HCT116 (cell line): ENCODE measurements at regions not wholly inside any gene's neighbourhood (a gene's known extent, or its start where the extent isn't known, plus 50 kb on each side); places are given as distances from the start of the nearest gene placed in this dataset.

ENCODE experiments used
- ATF3 ChIP-seq: IDR thresholded peaks from 2 replicates; pipeline ENCODE4 v1.6.1; 2012
- CEBPB ChIP-seq: IDR thresholded peaks from 2 replicates; pipeline ENCODE4 v1.6.1; 2012; ENCODE audit warnings: low read depth
- CTCF ChIP-seq, 3 experiments: fragments of 200-600 bp in 1 of 3; sonication (generic) in 1 of 3; IDR thresholded peaks in 2 of 3; conservative IDR thresholded peaks in 1 of 3; 2 replicates each; pipeline ENCODE4 v1.5.1; 2012 to 2017; ENCODE audit warnings: low read depth in 2 of 3, low read length in 2 of 3, antibody characterized with exemption in 1 of 3, borderline replicate concordance in 1 of 3, control low read depth in 1 of 3, mild to moderate bottlenecking in 1 of 3, mixed read lengths in 1 of 3, mixed run types in 1 of 3, moderate library complexity in 1 of 3; ENCODE audit not compliant: insufficient read depth in 1 of 3
- EZH2 ChIP-seq: fragments of 200-600 bp; sonication (generic); IDR thresholded peaks from 2 replicates; pipeline ENCODE4 v1.6.1; 2017; ENCODE audit warnings: antibody characterized with exemption, mixed run types
- JUND ChIP-seq: IDR thresholded peaks from 2 replicates; pipeline ENCODE4 v1.6.1; 2012
- MAX ChIP-seq: IDR thresholded peaks from 2 replicates; pipeline ENCODE4 v1.6.1; 2012
- REST ChIP-seq: IDR thresholded peaks from 2 replicates; pipeline ENCODE4 v1.6.1; 2012; ENCODE audit warnings: low read depth
- SIN3A ChIP-seq: IDR thresholded peaks from 2 replicates; pipeline ENCODE4 v1.6.1; 2012; ENCODE audit warnings: low read depth
- SRF ChIP-seq: IDR thresholded peaks from 2 replicates; pipeline ENCODE4 v1.6.1; 2012; ENCODE audit warnings: low read depth
- TCF7L2 ChIP-seq: IDR thresholded peaks from 2 replicates; pipeline ENCODE4 v1.7.0; 2011; ENCODE audit warnings: borderline replicate concordance, inconsistent platforms; ENCODE audit not compliant: insufficient read depth, insufficient read length; ENCODE audit errors: extremely low read depth

GRCh38 chr10:130571674-130572073 is 435.5 kb downstream of the GLRX3 start:
- TF ChIP-seq REST (no peak), CTCF (IDR thresholded peaks at IDR 0.05 in 2 of 3, conservative IDR thresholded peaks at IDR 0.05 in 1 of 3; ENCODE audit: borderline replicate concordance in 1 of 3, insufficient read depth in 1 of 3, low read depth in 2 of 3, low read length in 2 of 3) (no peak), TCF7L2 (no peak), ATF3 (no peak), CEBPB (no peak), EZH2 (no peak), MAX (no peak), JUND (no peak), SRF (no peak), SIN3A (no peak)
